ENCODE measurements at regions not wholly inside any gene's neighbourhood (a gene's known extent, or its start where the extent isn't known, plus 50 kb on each side); places are given as distances from the start of the nearest gene placed in this dataset.

GRCh38 chr19:31175564-31176348, 173.5 kb downstream of the TSHZ3 start:
- 52 to 84% methylated on average over 2 to 3 of the region's 3 CpGs for WGBS, 2 donors
- intact Hi-C loops (cut with DNase I), result no loop called here
- Histone ChIP-seq H3K27me3 (no peaks in the 10 kb centered on the region), H3K36me3 (replicated peaks in 1 of 2; ENCODE audit: insufficient read depth in 1 of 2, low read depth in 2 of 2) (no peaks in the 10 kb centered on the region), H3K9me3 (no peaks in the 10 kb centered on the region), H3K27ac (no peak overlapping the region), H3K4me3 (no peak overlapping the region), H3K4me1 (no peaks in the 10 kb centered on the region)
- TF ChIP-seq POLR2A (IDR thresholded peaks at IDR 0.05), result no peak
- TF ChIP-seq, protein P1, sequence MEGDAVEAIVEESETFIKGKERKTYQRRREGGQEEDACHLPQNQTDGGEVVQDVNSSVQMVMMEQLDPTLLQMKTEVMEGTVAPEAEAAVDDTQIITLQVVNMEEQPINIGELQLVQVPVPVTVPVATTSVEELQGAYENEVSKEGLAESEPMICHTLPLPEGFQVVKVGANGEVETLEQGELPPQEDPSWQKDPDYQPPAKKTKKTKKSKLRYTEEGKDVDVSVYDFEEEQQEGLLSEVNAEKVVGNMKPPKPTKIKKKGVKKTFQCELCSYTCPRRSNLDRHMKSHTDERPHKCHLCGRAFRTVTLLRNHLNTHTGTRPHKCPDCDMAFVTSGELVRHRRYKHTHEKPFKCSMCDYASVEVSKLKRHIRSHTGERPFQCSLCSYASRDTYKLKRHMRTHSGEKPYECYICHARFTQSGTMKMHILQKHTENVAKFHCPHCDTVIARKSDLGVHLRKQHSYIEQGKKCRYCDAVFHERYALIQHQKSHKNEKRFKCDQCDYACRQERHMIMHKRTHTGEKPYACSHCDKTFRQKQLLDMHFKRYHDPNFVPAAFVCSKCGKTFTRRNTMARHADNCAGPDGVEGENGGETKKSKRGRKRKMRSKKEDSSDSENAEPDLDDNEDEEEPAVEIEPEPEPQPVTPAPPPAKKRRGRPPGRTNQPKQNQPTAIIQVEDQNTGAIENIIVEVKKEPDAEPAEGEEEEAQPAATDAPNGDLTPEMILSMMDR (IDR thresholded peaks at IDR 0.05), result no peak
- ATAC-seq, result no peak
- DNase-seq, result no peak

DNA sequence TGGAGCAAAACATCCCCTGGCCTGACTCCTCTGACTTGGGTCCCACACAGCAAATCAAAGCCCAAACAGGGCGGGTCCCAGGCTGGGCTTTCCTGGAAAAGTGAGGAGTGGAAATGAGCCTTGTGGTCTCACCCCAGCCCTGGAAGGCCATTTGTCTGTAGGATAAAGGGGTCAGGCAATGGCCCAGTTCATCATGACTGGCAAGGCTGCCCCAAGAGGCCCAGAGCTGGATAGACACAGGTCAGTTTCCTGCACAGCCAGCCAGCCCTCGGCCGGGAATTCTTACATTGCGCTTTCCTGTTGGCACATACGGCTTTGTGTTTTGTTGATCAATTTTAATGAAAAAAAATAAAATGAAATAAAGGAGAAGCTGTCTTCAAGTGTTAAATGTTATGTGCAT, 174.3 kb downstream of the TSHZ3 start:
- no peak overlapping the region for H3K27ac ChIP-seq
- H3K27me3 ChIP-seq, result no peaks in the 10 kb centered on the region
- no peaks in the 10 kb centered on the region for H3K36me3 ChIP-seq (replicated peaks in 1 of 2; ENCODE audit: insufficient read depth in 1 of 2, low read depth in 2 of 2)
- no peak overlapping the region for H3K4me3 ChIP-seq
- no peak for TF ChIP-seq POLR2A (IDR thresholded peaks at IDR 0.05)
- TF ChIP-seq, protein P1 (IDR thresholded peaks at IDR 0.05), result no peak
- ATAC-seq, result no peak
- WGBS, 2 donors, result 74 to 80% methylated on average over 5 of the region's 5 CpGs
- intact Hi-C loops (cut with DNase I), result no loop called here
- H3K9me3 ChIP-seq, result no peaks in the 10 kb centered on the region
- H3K4me1 ChIP-seq, result no peaks in the 10 kb centered on the region
- no peak for DNase-seq

- intact Hi-C loops (cut with DNase I), result no loop called here
- TF ChIP-seq, protein P1 (IDR thresholded peaks at IDR 0.05), result no peak
- no peak for TF ChIP-seq POLR2A (IDR thresholded peaks at IDR 0.05)
- no peak overlapping the region for H3K27ac ChIP-seq
- no peaks in the 10 kb centered on the region for H3K4me1 ChIP-seq
- H3K36me3 ChIP-seq (replicated peaks in 1 of 2; ENCODE audit: insufficient read depth in 1 of 2, low read depth in 2 of 2), result no peaks in the 10 kb centered on the region
- ATAC-seq (no peak), DNase-seq (no peak)
- H3K9me3 ChIP-seq, result no peaks in the 10 kb centered on the region
- WGBS, 2 donors, result 51 to 61% methylated on average over 4 of the region's 4 CpGs
- H3K4me3 ChIP-seq, result no peak overlapping the region
- no peaks in the 10 kb centered on the region for H3K27me3 ChIP-seq
Observed at GRCh38 chr19:31173991-31174390, 175.2 kb downstream of the TSHZ3 start.

DNA sequence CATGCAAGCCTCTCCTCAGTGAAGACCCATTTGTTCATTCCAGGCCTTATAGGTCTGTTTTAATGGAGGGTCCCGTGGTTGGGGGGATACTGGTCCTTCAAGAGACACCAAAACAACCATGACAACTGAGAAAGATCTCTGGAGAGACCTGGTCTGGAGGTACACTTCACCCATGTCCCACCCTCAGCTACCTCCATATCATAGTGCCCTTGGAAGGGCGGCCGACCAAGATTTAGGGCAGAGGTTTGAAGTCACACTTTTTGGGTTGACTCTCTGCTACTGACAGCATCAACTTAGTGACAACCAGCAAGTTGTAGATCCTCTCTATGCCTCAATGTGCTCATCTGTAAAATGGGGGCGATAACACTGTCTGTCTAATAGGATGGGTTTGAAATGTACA, 177.3 kb downstream of the TSHZ3 start:
- Histone ChIP-seq H3K36me3 (replicated peaks in 1 of 2; ENCODE audit: insufficient read depth in 1 of 2, low read depth in 2 of 2) (no peaks in the 10 kb centered on the region), H3K4me1 (no peaks in the 10 kb centered on the region), H3K27ac (no peak overlapping the region), H3K4me3 (no peak overlapping the region), H3K27me3 (no peaks in the 10 kb centered on the region), H3K9me3 (no peaks in the 10 kb centered on the region)
- TF ChIP-seq, protein P1 (IDR thresholded peaks at IDR 0.05), result no peak
- no peak for TF ChIP-seq POLR2A (IDR thresholded peaks at IDR 0.05)
- WGBS, 2 donors, result 65 to 77% methylated on average over 4 of the region's 4 CpGs
- intact Hi-C loops (cut with DNase I), result no loop called here
- no peak for ATAC-seq
- DNase-seq, result no peak

DNA sequence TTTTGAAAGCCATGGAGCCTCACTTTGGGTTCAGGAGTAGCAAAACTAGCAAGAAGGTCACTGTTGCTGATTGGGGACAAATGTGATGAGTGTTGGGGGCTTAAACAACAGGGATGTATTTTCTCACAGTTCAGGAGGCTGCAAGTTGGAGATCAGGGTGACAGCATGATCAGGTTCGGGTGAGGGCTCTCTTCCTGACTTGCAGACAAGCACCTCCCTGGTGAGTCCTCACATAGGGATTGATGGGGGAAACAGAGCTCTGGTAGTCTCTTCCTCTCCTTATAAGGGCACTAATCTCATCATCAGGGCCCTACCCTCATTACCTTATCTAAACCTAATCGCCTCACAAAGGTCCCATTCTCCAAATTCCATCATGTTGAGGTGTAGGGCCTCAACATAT, 179.2 kb downstream of the TSHZ3 start:
- no peaks in the 10 kb centered on the region for H3K9me3 ChIP-seq
- no peaks in the 10 kb centered on the region for H3K27me3 ChIP-seq
- ATAC-seq, result no peak
- no peak for DNase-seq
- intact Hi-C loops (cut with DNase I), result no loop called here
- no peak overlapping the region for H3K4me3 ChIP-seq
- no peaks in the 10 kb centered on the region for H3K36me3 ChIP-seq (replicated peaks in 1 of 2; ENCODE audit: insufficient read depth in 1 of 2, low read depth in 2 of 2)
- no peak overlapping the region for H3K27ac ChIP-seq
- TF ChIP-seq, protein P1 (IDR thresholded peaks at IDR 0.05), result no peak
- no peak for TF ChIP-seq POLR2A (IDR thresholded peaks at IDR 0.05)
- no peaks in the 10 kb centered on the region for H3K4me1 ChIP-seq
- WGBS, 2 donors, result 53 to 56% methylated on average over 2 of the region's 2 CpGs

Data from body of pancreas (tissue), 4 donors.